B cell (primary cell): ENCODE measurements at regions not wholly inside any gene's neighbourhood (a gene's known extent, or its start where the extent isn't known, plus 50 kb on each side); places are given as distances from the start of the nearest gene placed in this dataset.

ENCODE experiments used
- CTCF ChIP-seq: fragments of 200-600 bp; IDR thresholded peaks from one replicate; pipeline ENCODE4 v1.8.0; 2022; ENCODE audit warnings: antibody characterized with exemption, mild to moderate bottlenecking
- EZH2 ChIP-seq: IDR thresholded peaks from 2 replicates; pipeline ENCODE4 v1.6.1; 2012; ENCODE audit warnings: borderline replicate concordance, low read depth, mild to moderate bottlenecking, moderate library complexity, low read length; ENCODE audit not compliant: insufficient read depth, poor library complexity, severe bottlenecking

DNA sequence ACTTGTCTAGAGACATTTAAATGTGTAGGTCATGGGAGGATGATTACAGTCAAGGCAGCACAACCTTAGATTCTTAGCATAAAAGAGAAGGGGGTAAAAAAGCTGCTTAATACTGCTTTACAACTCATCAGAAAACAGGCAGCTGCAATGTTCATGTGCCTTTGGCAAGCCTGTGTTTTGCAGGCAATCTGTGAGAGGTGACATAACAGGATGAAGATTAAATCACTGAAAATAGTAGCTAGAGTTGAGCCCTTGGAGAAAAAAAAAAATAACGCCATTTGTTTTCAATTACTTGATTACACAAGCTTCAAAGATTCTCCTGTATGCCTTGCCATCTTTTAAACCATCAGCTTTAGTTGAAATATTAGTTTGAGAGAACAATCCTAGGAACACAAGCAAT lies 847.6 kb upstream of the LCORL start:
- TF ChIP-seq CTCF (no peak), EZH2 (no peak)
